ENCODE measurements at regions not wholly inside any gene's neighbourhood (a gene's known extent, or its start where the extent isn't known, plus 50 kb on each side); places are given as distances from the start of the nearest gene placed in this dataset.

- no peak for TF ChIP-seq CTCF (optimal IDR thresholded peaks at IDR 0.05 in 1 of 3, IDR thresholded peaks at IDR 0.05 in 1 of 3, conservative IDR thresholded peaks at IDR 0.05 in 1 of 3; ENCODE audit: extremely low read depth in 1 of 3, insufficient read depth in 2 of 3, low read length in 3 of 3)
- no peak for TF ChIP-seq EZH2 (IDR thresholded peaks at IDR 0.05; ENCODE audit: low read length)
Observed at GRCh38 chr10:83182076-83182475, 957.2 kb upstream of the GHITM start.

Data from keratinocyte (primary cell).